ENCODE measurements at regions not wholly inside any gene's neighbourhood (a gene's known extent, or its start where the extent isn't known, plus 50 kb on each side); places are given as distances from the start of the nearest gene placed in this dataset.
"Not testable (repeated sequence)": the region's sequence is repeated elsewhere in the genome, so short reads cannot be mapped to it uniquely, and the experiment has no call there.

DNA sequence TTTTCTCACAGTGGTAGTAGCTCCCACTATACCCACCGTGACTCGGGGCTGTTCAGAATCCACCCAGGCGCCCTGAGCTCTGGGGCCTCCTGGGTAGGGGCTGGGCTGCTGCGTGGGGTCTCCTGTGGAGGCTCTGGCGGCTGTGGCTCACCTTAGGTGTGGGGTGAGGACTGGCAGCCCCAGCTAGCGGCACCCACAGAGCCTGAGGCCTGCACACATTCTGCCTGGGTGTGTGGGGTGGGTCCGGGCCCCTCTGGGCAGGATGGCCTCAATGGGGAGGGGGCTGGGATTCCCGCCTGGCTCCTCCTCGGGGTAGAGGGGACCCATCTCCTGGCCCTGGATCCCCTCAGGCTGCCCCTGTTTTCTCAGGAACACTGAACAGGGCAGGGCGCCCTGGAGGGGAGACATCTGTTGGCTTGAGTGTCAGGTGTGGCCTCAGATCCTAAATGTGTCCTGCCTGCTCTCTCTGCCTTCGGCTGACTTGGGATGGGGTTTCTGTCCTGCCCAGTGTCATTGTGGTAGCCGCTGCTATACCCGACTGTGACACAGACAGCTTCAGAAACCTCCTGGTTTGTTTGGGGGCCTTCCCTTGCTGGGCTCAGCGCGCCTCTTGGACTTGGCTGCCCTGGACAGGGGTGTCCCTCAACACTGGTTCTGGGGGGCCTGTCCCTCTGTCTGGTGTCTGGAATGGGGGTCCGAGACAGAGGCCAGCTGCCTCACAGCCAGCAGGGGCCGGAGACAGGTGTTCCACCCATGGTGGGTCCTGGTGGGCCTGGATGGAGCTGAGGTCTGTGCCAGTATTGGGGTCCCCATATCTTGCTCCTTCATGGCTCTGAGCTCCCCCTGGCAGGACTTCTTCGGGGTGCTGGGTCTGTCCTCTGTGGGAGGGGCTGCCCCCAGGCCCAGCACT, 354.9 kb downstream of the TMEM121 start:
- DNase-seq (peak in 3 of 4 donors; percentile 2 to 6 (median 4)), ATAC-seq (no peak)
- 45 to 59% methylated on average over 8 to 15 of the region's 18 CpGs for WGBS, 2 donors
- intact Hi-C loops (cut with DNase I) = no loop called here
- Histone ChIP-seq H3K4me1 (no peaks in the 10 kb centered on the region), H3K36me3 (replicated peaks in 1 of 2; ENCODE audit: insufficient read depth in 1 of 2, low read depth in 2 of 2) (no peaks in the 10 kb centered on the region), H3K27ac (no peak overlapping the region), H3K4me3 (no peak overlapping the region), H3K9me3 (no peaks in the 10 kb centered on the region), H3K27me3 (no peaks in the 10 kb centered on the region)
- TF ChIP-seq, protein P1, sequence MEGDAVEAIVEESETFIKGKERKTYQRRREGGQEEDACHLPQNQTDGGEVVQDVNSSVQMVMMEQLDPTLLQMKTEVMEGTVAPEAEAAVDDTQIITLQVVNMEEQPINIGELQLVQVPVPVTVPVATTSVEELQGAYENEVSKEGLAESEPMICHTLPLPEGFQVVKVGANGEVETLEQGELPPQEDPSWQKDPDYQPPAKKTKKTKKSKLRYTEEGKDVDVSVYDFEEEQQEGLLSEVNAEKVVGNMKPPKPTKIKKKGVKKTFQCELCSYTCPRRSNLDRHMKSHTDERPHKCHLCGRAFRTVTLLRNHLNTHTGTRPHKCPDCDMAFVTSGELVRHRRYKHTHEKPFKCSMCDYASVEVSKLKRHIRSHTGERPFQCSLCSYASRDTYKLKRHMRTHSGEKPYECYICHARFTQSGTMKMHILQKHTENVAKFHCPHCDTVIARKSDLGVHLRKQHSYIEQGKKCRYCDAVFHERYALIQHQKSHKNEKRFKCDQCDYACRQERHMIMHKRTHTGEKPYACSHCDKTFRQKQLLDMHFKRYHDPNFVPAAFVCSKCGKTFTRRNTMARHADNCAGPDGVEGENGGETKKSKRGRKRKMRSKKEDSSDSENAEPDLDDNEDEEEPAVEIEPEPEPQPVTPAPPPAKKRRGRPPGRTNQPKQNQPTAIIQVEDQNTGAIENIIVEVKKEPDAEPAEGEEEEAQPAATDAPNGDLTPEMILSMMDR (IDR thresholded peaks at IDR 0.05) = no peak
- TF ChIP-seq POLR2A (IDR thresholded peaks at IDR 0.05) = no peak

DNA sequence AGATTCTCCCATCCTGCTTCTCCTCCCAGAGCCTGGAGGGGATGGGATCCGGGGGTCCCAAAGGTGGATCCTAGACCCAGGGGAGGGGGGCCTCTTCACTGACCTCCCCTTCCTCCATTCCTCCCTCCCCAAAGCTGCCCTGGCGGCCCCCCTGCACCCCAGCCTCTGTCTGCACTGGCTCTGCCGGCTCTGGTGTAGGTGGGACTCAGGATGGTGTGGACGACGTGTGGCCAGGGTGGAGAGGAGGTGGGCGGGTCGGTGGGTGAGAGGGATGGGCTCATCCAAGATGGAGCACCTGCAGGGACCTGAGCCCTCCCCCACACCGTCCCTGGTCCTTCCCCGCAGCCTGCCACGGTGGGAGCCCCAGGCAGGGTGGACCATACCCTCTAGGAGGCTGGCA, 355.6 kb downstream of the TMEM121 start:
- WGBS, 2 donors = 42 to 80% methylated on average over 2 to 9 of the region's 10 CpGs
- H3K27me3 ChIP-seq; H3K9me3 ChIP-seq; H3K36me3 ChIP-seq (replicated peaks in 1 of 2; ENCODE audit: insufficient read depth in 1 of 2, low read depth in 2 of 2); H3K4me1 ChIP-seq; ATAC-seq; intact Hi-C loops (cut with DNase I); H3K4me3 ChIP-seq; H3K27ac ChIP-seq: not testable (repeated sequence)
- DNase-seq = peak in 1 of 4 donors; percentile 1

DNA sequence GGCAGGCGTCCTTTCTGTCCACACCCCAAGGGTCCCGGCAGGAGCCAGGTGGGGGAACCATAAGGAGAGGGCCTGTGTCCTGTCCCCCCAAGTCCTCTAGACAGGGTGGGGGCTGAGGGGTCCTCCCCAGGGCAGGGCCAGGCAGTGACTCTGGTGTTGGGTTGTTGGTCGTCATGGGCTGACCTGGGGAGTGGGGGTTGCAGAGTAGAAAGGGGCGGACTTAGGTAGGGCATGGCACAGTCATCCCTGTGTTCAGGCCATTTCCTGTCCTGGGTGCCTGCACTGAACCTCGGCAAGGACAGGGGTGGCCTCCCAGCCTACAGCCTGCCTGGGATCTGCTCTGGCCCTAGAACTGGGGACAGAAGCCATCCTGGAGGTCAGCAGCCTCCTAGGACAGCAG, 356.2 kb downstream of the TMEM121 start:
- TF ChIP-seq, protein P1 (IDR thresholded peaks at IDR 0.05) = no peak
- TF ChIP-seq POLR2A (IDR thresholded peaks at IDR 0.05) = no peak
- 43 to 60% methylated on average over 2 to 5 of the region's 5 CpGs for WGBS, 2 donors
- no peak overlapping the region for H3K4me3 ChIP-seq
- ATAC-seq = no peak
- no peak overlapping the region for H3K27ac ChIP-seq
- DNase-seq = peak in 2 of 4 donors; percentile 1 to 9
- H3K9me3 ChIP-seq = no peaks in the 10 kb centered on the region
- intact Hi-C loops (cut with DNase I) = no loop called here
- H3K27me3 ChIP-seq = no peaks in the 10 kb centered on the region
- H3K4me1 ChIP-seq = no peaks in the 10 kb centered on the region
- H3K36me3 ChIP-seq (replicated peaks in 1 of 2; ENCODE audit: insufficient read depth in 1 of 2, low read depth in 2 of 2) = no peaks in the 10 kb centered on the region

DNA sequence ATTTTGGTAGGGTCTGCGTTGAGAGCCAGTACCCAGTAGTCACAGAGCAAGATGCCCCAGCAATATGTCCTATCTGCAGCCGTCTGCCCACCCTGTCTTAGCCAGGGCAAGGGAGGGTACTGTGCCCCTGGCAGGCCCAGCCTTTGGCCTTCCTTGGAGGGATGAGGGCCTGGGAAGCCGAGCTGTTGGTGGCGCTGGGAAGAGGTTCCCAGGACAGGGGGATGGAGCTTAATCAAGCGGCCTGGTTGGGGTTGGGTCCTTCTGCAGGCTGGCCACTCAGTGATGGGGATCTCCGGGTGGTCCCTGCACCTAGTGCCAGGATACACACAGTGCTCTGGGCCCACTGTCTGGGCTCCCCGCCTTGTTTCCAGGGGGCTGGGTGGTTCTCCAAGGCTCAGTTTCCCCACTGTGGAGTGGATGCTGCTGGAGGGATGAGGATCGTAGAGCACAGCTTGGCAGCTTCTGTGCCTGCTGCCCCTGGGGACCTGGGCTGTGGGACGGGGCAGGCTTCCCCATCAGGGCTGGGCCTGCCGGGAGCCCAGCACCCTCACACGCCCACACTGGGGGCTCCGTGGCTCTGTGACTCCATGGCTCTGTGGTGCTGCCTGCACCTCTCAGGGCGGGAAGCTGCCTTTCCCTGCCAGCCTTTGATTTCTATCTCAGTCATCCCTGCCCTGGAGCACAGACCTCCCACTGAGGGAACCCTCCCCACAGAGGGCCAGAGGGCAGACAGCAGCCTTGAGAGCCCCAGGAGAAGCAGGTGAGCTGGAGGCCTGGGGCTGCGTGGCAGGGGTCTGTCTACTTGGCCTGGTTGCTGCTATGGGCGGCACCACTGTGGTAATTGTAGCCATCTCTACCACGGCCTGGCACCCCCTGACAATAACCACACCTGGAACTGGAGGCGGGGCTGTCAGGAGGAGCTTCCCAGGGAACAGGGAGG, 357.0 kb downstream of the TMEM121 start:
- Histone ChIP-seq H3K4me3 (no peak overlapping the region), H3K4me1 (no peaks in the 10 kb centered on the region), H3K27me3 (no peaks in the 10 kb centered on the region), H3K36me3 (replicated peaks in 1 of 2; ENCODE audit: insufficient read depth in 1 of 2, low read depth in 2 of 2) (no peaks in the 10 kb centered on the region), H3K9me3 (no peaks in the 10 kb centered on the region), H3K27ac (no peak overlapping the region)
- ATAC-seq (no peak), DNase-seq (peak in 3 of 4 donors; percentile 2 to 3 (median 3))
- intact Hi-C loops (cut with DNase I) = no loop called here
- WGBS, 2 donors = 27 to 60% methylated on average over 2 to 16 of the region's 17 CpGs
- TF ChIP-seq POLR2A (IDR thresholded peaks at IDR 0.05) = no peak
- TF ChIP-seq, protein P1 (IDR thresholded peaks at IDR 0.05) = no peak

DNA sequence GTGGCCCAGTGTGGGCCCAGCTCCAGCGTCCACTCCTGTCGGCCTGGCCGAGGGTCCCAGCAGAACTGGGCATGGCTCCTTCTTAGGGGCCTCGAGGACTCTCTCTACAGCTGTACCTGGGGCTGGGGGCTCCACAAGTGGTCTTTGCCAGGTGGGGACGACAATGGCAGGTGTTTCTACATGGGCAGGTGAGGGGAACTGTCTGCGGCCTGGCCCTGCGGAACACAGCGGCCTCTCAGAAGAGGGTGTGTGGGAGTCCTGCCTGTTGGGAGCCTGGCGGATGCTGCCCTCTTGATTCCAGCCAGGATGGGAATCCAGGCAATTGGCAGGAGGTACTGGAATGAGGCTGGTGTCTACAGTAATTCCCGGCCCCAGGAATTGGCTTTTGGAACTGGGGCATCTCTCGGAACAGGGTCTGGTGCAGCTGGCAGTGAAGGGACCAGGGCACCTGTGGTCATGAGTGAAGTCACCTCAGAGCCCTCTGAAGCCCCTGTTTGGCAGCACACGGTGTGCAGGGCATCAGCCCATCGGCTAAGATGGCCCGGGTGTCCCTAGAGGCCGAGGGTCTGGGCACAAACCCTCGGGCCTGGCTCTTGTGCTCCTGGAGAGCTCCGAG, 357.9 kb downstream of the TMEM121 start:
- DNase-seq = peak in 3 of 4 donors; percentile 1 to 3 (median 2)
- H3K4me3 ChIP-seq; ATAC-seq; intact Hi-C loops (cut with DNase I); H3K27ac ChIP-seq; H3K9me3 ChIP-seq; H3K4me1 ChIP-seq; H3K27me3 ChIP-seq; H3K36me3 ChIP-seq (replicated peaks in 1 of 2; ENCODE audit: insufficient read depth in 1 of 2, low read depth in 2 of 2): not testable (repeated sequence)
- WGBS, 2 donors = 61 to 73% methylated on average over 7 to 16 of the region's 17 CpGs

Data from body of pancreas (tissue), 4 donors.